22Rv1 (cell line): ENCODE measurements at regions not wholly inside any gene's neighbourhood (a gene's known extent, or its start where the extent isn't known, plus 50 kb on each side); places are given as distances from the start of the nearest gene placed in this dataset.

Experiments
- CTCF ChIP-seq: fragments of 450-650 bp; IDR thresholded peaks from 2 replicates; pipeline ENCODE4 v1.5.1; 2017; ENCODE audit warnings: mild to moderate bottlenecking
- ZFX ChIP-seq: fragments of 450-650 bp; IDR thresholded peaks from 2 replicates; pipeline ENCODE4 v1.6.1; 2017; ENCODE audit warnings: antibody characterized with exemption, borderline replicate concordance

GRCh38 chr16:26447570-26447969, 619.2 kb upstream of the C16orf82 start:
- no peak for TF ChIP-seq CTCF
- no peak for TF ChIP-seq ZFX
